GM21423 (cell line): ENCODE measurements at regions not wholly inside any gene's neighbourhood (a gene's known extent, or its start where the extent isn't known, plus 50 kb on each side); places are given as distances from the start of the nearest gene placed in this dataset.

Source experiments
- ATAC-seq: cut with Tn5 transposase; IDR thresholded peaks from one replicate; pipeline ENCODE4 v1.9.1; 2021; ENCODE audit warnings: mild to moderate bottlenecking, moderate library complexity; ENCODE audit not compliant: unreplicated experiment

DNA sequence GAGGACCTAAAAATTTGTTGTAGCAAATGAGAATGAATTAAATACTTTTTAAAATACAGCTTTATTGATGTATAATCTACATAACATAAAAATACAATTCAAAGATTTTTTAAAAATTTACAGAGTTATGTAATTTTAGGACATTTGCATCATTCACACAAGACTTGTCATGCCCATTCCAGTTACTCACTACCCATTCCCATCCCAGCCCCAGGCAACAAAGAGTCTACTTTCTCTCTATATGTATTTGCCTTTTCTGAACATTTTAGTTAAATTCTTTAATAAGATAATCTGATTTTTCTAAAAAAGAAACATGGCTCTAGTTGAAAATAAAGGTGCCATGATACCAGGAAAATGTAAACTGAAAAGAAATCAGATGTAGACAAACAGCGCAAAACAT is 354.2 kb downstream of the PMP22 start:
- no peak for ATAC-seq

DNA sequence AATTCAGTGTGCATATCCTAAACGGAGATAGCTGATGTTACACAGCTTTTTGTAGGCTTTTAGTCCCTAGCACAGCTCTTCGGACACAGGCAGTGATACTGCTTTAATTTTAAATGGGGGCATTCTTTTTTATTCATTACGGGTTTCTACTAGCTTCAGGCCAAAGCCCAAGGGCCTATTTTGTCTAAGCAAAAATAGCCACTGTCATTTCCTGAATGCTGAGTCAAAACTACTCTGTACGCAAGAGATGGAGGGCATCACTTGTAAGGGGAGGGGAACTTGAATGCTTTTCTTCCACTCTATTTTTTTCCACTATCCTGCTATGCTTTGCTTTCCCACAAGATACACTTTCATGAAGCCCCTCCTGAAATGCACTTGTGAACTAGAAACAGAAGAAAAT is 360.7 kb downstream of the PMP22 start:
- no peak for ATAC-seq

DNA sequence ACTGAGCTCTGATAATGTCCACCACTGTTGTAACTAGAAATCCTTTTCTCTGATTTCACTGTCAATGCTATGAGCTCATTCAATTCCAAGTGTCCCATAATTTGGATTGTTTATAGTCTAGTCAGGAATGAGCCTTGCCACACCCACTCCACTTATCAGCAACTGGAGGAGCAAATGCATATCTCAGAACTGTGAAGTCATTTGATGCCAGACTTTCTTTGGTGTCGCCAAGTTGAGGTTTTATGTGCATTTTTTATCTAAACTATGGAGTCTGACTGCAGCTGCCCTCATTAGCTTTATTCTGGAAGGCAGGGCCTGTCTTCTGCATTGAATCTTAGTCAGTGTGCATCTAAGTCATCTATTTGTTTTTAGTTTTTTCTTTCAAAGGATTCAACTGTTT is 361.3 kb downstream of the PMP22 start:
- ATAC-seq: no peak

DNA sequence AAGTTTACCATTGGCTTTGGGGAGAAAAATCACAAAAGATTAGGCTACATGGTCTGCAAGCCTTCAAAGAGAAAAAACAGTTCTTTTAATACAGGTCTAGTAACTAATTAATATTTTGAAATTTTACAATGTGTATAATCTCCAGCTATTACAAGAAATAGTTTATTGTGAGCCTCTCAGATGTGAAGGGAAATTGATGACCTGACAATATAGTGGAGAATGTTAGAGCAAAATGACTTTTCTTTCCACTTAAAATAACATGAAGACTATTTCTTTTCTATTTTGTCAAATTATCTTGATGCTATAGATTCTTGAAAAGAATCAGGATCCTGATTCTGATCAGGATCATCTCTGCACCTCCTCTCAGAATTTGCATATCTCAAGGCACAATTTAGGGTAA is 362.3 kb downstream of the PMP22 start:
- ATAC-seq: no peak

- no peak for ATAC-seq
Observed at GRCh38 chr17:14902297-14902696, 362.8 kb downstream of the PMP22 start.

GRCh38 chr17:14901376-14901775 is 363.8 kb downstream of the PMP22 start:
- ATAC-seq: no peak

GRCh38 chr17:14886200-14886739 is 378.9 kb downstream of the PMP22 start:
- ATAC-seq: no peak

- no peak for ATAC-seq
Observed at GRCh38 chr17:14882131-14882530, 383.0 kb downstream of the PMP22 start.

DNA sequence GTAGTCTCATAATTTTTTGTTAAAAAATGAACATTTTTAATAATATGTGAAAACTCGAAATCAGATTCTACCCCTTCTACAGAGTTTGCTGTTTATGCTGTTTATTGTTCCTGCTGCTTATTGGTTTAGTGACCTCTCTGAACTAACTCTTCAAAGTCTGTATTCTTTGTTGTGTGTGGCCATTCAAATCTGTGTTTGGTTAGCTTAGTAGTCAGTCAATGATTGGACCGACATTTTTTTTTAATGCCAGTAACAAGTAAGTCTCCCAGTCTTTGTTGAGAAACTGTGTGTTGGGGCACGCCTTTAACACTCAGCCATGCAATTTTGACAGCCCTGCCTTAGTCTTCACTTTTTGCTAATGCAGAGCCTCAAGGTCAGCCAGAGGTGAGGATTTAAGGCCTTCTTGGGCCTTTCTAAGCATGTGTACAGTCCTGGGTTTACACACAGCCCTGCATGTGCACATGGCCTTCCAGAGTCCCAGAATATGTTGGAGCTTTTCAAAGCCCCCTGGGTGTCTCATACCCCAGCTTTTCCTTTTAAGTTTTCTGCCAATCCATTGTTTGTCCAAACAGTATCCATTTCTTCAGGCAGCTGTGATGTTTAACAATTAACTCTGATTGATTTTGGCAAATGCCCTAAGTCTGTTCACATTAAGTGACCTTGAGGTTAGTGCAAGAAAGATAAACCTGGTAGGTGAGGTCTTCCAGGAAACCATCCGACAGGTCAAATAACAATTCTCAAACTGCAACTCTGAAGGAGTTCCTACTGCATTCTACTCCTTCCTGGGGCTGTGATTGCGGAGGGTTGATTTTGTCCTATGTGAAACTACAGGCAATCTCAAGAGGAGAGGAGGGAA is 389.3 kb downstream of the PMP22 start:
- ATAC-seq: no peak

- no peak for ATAC-seq
Observed at GRCh38 chr17:14873996-14874395, 391.1 kb downstream of the PMP22 start.

DNA sequence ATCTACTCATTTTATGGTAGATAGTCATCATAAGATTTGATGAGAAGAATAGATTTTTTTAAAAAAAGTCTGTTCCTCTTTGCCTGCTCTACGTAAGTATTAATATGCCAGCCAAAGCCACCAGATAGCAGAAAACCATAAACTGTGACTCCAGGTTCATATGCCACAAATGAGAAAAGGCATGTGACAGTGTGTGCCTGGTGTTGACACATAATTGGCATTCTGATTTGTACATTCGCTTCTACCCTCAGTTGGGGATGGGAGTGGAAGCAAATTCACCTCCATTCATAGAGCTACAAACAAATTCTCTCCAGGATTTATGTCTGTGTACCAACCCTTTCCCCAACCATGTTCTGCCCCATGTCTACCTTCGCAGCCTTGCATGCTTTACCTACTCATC is 391.6 kb downstream of the PMP22 start:
- ATAC-seq: no peak

- ATAC-seq: no peak
Observed at GRCh38 chr17:14871921-14872320, 393.2 kb downstream of the PMP22 start.

DNA sequence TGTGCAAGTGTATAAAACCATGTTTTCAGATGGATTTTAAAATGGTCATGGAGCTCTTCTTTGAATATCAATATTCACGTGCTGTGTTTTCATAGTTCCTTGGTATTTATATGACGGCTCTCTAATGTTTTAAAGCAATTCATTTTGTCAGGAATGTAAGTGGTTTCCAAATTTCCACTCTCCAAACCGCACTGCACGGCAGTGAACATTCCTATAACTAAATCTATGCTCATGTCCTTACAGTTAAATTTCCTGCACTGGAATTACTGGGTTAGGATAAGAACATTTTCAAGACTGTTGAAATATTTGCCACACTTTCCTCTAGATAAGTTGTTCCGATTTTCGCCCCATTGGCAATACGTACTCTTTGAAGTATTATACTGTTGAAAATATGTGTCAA is 398.9 kb downstream of the PMP22 start:
- ATAC-seq: no peak

GRCh38 chr17:14864127-14864526 is 401.0 kb downstream of the PMP22 start:
- ATAC-seq: no peak

DNA sequence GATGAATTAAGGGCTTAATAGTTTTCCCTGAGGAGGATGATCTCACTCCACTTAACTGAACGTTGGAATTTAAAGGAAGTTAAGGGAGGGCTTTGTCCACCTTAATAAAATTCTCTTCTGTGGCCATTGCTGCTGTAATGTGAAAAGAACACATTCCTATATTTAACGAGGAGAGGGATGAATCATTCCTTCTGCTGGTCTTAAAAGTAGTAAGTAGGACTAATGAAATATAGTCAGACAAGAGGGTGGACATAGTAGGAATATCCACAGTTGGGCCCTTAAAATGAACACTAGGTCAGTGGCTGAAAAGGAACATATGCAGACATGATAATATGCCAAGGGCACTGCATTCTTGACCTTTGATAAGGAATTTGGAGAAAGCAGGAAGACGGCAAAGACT is 405.6 kb downstream of the PMP22 start:
- ATAC-seq: no peak

DNA sequence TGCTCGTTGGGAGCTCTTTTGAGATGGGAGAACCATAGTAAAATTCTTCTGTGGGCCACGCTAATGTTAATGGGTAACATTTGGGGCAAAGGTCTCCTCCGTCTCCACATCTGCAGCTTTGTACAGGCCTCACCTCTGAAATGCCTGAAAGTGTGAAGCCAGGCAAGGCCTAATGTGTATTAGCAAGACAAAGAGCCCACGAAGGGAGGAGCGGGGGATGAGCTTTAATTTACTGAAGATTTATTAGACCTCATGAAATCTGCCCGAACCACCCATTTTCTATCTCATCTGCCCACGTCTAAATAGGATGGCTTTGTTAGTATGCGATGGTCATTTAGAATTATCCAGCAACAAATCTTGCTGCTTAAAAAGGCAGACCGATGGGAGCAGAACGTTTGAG is 408.9 kb downstream of the PMP22 start:
- ATAC-seq: no peak

GRCh38 chr17:14854691-14855090 is 410.4 kb downstream of the PMP22 start:
- no peak for ATAC-seq

GRCh38 chr17:14845591-14846281 is 419.4 kb downstream of the PMP22 start:
- no peak for ATAC-seq

- ATAC-seq: no peak
Observed at GRCh38 chr17:14843086-14843795, 421.9 kb downstream of the PMP22 start.

DNA sequence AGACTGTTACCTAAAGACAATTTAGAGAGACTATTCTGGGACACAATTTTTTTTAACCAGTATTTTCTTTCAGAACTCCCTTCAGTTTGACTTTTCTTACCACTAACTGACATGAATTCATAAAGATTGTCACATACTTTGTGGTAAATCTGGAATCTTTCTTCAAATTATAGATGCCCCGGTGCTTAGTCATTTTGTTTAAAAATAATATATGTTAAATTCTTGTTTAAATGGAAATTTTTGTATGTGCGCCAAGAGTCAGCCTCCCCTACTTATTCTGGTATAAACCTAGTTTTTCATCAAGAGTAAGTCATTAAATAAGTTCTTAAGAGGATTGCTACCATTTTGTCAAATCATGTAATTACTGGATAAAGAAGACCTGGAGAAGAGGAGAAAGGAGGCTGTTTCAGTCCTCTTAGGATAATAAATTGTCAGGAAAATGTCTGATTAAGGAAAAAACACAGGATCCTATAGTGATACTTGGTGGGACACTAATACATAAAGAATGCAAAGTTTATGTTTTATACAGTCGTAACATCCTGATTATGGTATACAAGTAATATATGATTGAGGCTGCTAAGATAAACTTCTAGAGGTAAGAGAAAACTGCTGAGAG is 424.4 kb downstream of the PMP22 start:
- ATAC-seq: no peak

GRCh38 chr17:14838567-14838966 is 426.6 kb downstream of the PMP22 start:
- ATAC-seq: no peak
